Endothelial cell of umbilical vein (primary cell): ENCODE measurements at regions not wholly inside any gene's neighbourhood (a gene's known extent, or its start where the extent isn't known, plus 50 kb on each side); places are given as distances from the start of the nearest gene placed in this dataset.

Experiments used
- CTCF ChIP-seq, 2 donors: IDR thresholded peaks; 1 replicate in 1 of 2; 2 replicates in 1 of 2; pipeline ENCODE4 v1.5.1; 2011; ENCODE audit warnings: low read length in 2 of 2, mild to moderate bottlenecking in 2 of 2, moderate library complexity in 2 of 2, control low read depth in 1 of 2, inconsistent platforms in 1 of 2, low read depth in 1 of 2; ENCODE audit not compliant: insufficient read depth in 1 of 2; ENCODE audit errors: extremely low read depth in 1 of 2
- EZH2 ChIP-seq: IDR thresholded peaks from 2 replicates; pipeline ENCODE4 v1.6.1; 2012; ENCODE audit warnings: borderline replicate concordance, low read depth, mild to moderate bottlenecking, moderate library complexity, low read length, inconsistent platforms; ENCODE audit not compliant: severe bottlenecking
- GATA2 ChIP-seq: IDR thresholded peaks from 2 replicates; pipeline ENCODE4 v1.7.0; 2011; ENCODE audit warnings: low read depth, mild to moderate bottlenecking, moderate library complexity, mixed read lengths, low read length; ENCODE audit not compliant: insufficient read length, insufficient read depth
- MYC ChIP-seq: IDR thresholded peaks from one replicate; pipeline ENCODE4 v1.6.1; 2011; ENCODE audit warnings: mild to moderate bottlenecking, low read depth, low read length
- POLR2A ChIP-seq: IDR thresholded peaks from 2 replicates; pipeline ENCODE4 v1.6.1; 2012; ENCODE audit warnings: low read depth, mild to moderate bottlenecking, control low read depth, low read length
- POLR2AphosphoS5 ChIP-seq: IDR thresholded peaks from 2 replicates; pipeline ENCODE4 v1.6.1; 2012; ENCODE audit warnings: low read depth, mild to moderate bottlenecking, control low read depth, low read length, moderate library complexity; ENCODE audit not compliant: insufficient read depth

GRCh38 chr3:94714194-94714593 is 651.3 kb downstream of the NSUN3 start:
- TF ChIP-seq CTCF (IDR thresholded peaks at IDR 0.05; ENCODE audit: extremely low read depth in 1 of 2, insufficient read depth in 1 of 2, low read depth in 1 of 2, low read length in 2 of 2): no peak
- no peak for TF ChIP-seq POLR2A
- TF ChIP-seq EZH2: no peak
- no peak for TF ChIP-seq POLR2AphosphoS5
- TF ChIP-seq MYC: no peak
- TF ChIP-seq GATA2: no peak
